ENCODE measurements at regions not wholly inside any gene's neighbourhood (a gene's known extent, or its start where the extent isn't known, plus 50 kb on each side); places are given as distances from the start of the nearest gene placed in this dataset.

DNA sequence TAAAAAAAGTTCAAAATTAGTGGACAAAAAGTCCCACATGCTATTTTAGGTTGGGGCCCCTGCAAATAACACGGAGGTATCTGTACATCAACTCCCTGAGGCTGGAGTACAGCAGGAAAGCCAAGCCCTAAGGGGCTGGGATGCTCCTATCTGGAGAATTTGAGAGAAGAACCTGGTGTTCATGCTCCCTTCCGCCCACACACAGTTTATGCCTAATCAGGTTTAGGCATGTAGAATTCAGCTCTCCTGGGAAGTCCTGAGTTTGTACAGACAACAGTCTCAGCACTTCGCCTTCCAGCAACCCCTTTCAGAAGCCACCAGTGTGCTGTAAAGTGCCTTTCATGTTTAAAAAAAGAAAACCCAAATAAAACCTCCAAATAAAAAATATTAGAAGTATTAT, 237.3 kb upstream of the GRIP1 start (continued):
- no peak for TF ChIP-seq KLF10 (CRISPR knock-in tag; IDR thresholded peaks at IDR 0.05)
- TF ChIP-seq GABPA (tag; conservative IDR thresholded peaks at IDR 0.05; ENCODE audit: low read depth): no peak
- no peak for TF ChIP-seq GTF2A2 (tag; IDR thresholded peaks at IDR 0.05)
- TF ChIP-seq, protein P1, sequence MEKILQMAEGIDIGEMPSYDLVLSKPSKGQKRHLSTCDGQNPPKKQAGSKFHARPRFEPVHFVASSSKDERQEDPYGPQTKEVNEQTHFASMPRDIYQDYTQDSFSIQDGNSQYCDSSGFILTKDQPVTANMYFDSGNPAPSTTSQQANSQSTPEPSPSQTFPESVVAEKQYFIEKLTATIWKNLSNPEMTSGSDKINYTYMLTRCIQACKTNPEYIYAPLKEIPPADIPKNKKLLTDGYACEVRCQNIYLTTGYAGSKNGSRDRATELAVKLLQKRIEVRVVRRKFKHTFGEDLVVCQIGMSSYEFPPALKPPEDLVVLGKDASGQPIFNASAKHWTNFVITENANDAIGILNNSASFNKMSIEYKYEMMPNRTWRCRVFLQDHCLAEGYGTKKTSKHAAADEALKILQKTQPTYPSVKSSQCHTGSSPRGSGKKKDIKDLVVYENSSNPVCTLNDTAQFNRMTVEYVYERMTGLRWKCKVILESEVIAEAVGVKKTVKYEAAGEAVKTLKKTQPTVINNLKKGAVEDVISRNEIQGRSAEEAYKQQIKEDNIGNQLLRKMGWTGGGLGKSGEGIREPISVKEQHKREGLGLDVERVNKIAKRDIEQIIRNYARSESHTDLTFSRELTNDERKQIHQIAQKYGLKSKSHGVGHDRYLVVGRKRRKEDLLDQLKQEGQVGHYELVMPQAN (IDR thresholded peaks at IDR 0.05; ENCODE audit: borderline replicate concordance): no peak
- no peak for TF ChIP-seq MTA1 (IDR thresholded peaks at IDR 0.05; ENCODE audit: borderline replicate concordance)
- no peak for TF ChIP-seq ZNF507 (tag; conservative IDR thresholded peaks at IDR 0.05)
- TF ChIP-seq RFX1 (IDR thresholded peaks at IDR 0.05): no peak
- TF ChIP-seq, protein P2, sequence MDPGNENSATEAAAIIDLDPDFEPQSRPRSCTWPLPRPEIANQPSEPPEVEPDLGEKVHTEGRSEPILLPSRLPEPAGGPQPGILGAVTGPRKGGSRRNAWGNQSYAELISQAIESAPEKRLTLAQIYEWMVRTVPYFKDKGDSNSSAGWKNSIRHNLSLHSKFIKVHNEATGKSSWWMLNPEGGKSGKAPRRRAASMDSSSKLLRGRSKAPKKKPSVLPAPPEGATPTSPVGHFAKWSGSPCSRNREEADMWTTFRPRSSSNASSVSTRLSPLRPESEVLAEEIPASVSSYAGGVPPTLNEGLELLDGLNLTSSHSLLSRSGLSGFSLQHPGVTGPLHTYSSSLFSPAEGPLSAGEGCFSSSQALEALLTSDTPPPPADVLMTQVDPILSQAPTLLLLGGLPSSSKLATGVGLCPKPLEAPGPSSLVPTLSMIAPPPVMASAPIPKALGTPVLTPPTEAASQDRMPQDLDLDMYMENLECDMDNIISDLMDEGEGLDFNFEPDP (CRISPR knock-in tag; IDR thresholded peaks at IDR 0.05): no peak
- TF ChIP-seq, protein P3, sequence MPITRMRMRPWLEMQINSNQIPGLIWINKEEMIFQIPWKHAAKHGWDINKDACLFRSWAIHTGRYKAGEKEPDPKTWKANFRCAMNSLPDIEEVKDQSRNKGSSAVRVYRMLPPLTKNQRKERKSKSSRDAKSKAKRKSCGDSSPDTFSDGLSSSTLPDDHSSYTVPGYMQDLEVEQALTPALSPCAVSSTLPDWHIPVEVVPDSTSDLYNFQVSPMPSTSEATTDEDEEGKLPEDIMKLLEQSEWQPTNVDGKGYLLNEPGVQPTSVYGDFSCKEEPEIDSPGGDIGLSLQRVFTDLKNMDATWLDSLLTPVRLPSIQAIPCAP (CRISPR knock-in tag; IDR thresholded peaks at IDR 0.05; ENCODE audit: borderline replicate concordance): no peak

Measured in K562 (cell line).